ENCODE measurements at regions not wholly inside any gene's neighbourhood (a gene's known extent, or its start where the extent isn't known, plus 50 kb on each side); places are given as distances from the start of the nearest gene placed in this dataset.

GRCh38 chr11:45725121-45725520, 59.7 kb upstream of the CHST1 start:
- Histone ChIP-seq H3K9me3 (no peaks in the 10 kb centered on the region), H3K36me3 (no peaks in the 10 kb centered on the region), H3K4me1 (peaks cover 0 to 4% (median 0%) of the 10 kb centered on the region in 4 donors), H3K4me3 (no peak overlapping the region), H3K27ac (no peak overlapping the region), H3K27me3 (no peaks in the 10 kb centered on the region)
- 51 to 69% methylated on average over 3 of the region's 3 CpGs for WGBS, 2 donors
- DNase-seq (ENCODE audit: low spot score in 2 of 2) = no peak
- TF ChIP-seq CTCF (IDR thresholded peaks at IDR 0.05) = no peak
- TF ChIP-seq POLR2A (IDR thresholded peaks at IDR 0.05) = no peak
- TF ChIP-seq EP300 (IDR thresholded peaks at IDR 0.05) = no peak

DNA sequence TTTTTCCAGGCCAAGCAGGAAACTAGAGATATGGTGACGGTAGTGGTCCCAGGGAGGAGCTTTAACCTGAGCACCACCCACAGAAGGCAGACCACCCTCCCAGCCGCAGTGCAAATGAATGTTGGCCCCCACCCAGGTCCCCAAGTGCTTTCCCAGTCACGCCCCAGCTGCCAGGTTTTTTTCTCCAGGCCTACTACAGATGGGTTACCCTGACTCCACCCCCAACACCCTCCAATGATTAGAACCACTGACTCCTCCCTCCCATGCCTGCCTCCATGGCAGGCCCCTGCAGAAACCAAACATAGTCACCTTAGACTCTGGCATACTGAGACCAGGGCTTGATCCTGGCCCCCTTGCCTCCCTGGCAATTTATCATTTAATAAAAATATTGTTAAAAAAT, 58.7 kb upstream of the CHST1 start:
- Histone ChIP-seq H3K27ac (no peak overlapping the region), H3K27me3 (no peaks in the 10 kb centered on the region), H3K36me3 (no peaks in the 10 kb centered on the region), H3K4me3 (no peak overlapping the region), H3K9me3 (no peaks in the 10 kb centered on the region), H3K4me1 (peaks cover 0 to 4% (median 0%) of the 10 kb centered on the region in 4 donors)
- WGBS, 2 donors = 47 to 51% methylated on average over 3 of the region's 3 CpGs
- no peak for DNase-seq (ENCODE audit: low spot score in 2 of 2)
- no peak for TF ChIP-seq POLR2A (IDR thresholded peaks at IDR 0.05)
- no peak for TF ChIP-seq EP300 (IDR thresholded peaks at IDR 0.05)
- TF ChIP-seq CTCF (IDR thresholded peaks at IDR 0.05) = no peak

- DNase-seq (ENCODE audit: low spot score in 2 of 2) = no peak
- WGBS, 2 donors = 60 to 65% methylated on average over 7 of the region's 7 CpGs
- peaks cover 0 to 4% (median 0%) of the 10 kb centered on the region in 4 donors for H3K4me1 ChIP-seq
- H3K27me3 ChIP-seq = peaks cover 0 to 3% of the 10 kb centered on the region in 2 donors
- no peaks in the 10 kb centered on the region for H3K9me3 ChIP-seq
- no peak overlapping the region for H3K4me3 ChIP-seq
- TF ChIP-seq EP300 (IDR thresholded peaks at IDR 0.05) (no peak), POLR2A (IDR thresholded peaks at IDR 0.05) (no peak), CTCF (IDR thresholded peaks at IDR 0.05) (no peak)
- H3K27ac ChIP-seq = no peak overlapping the region
- no peaks in the 10 kb centered on the region for H3K36me3 ChIP-seq
Measured at GRCh38 chr11:45723397-45723796, 58.0 kb upstream of the CHST1 start.

DNA sequence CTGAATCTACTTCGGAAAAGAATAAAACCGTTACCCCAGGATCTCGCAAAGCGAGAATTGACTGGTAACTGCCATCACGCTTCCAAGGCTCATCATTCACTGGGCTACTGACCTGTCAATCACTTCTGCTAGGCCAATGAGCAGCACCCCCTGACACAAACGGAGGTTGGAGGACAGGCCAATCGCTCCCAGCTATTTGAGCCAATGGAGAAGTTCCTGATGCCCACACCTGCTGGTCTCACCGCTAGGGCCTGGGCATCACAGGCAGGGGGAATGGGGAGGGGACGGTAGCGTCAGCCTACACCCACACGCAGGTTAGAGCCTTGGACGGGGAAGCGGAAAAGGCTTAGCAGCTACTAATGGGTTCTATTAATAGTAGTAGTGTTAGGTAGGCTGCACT, 56.7 kb upstream of the CHST1 start:
- H3K4me1 ChIP-seq = peaks cover 0 to 4% (median 0%) of the 10 kb centered on the region in 4 donors
- 88 to 93% methylated on average over 13 of the region's 13 CpGs for WGBS, 2 donors

GRCh38 chr11:45717526-45717925, 52.1 kb upstream of the CHST1 start:
- Histone ChIP-seq H3K9me3 (no peaks in the 10 kb centered on the region), H3K27me3 (peaks cover 0 to 3% of the 10 kb centered on the region in 2 donors), H3K4me3 (no peak overlapping the region), H3K27ac (no peak overlapping the region), H3K36me3 (no peaks in the 10 kb centered on the region), H3K4me1 (no peaks in the 10 kb centered on the region)
- DNase-seq (ENCODE audit: low spot score in 2 of 2) = no peak
- WGBS, 2 donors = 59 to 61% methylated on average over 8 of the region's 8 CpGs
- no peak for TF ChIP-seq CTCF (IDR thresholded peaks at IDR 0.05)
- no peak for TF ChIP-seq EP300 (IDR thresholded peaks at IDR 0.05)
- TF ChIP-seq POLR2A (IDR thresholded peaks at IDR 0.05) = no peak

More for the DNA sequence above, 56.7 kb upstream of the CHST1 start:
- no peak for DNase-seq (ENCODE audit: low spot score in 2 of 2)
- Histone ChIP-seq H3K36me3 (no peaks in the 10 kb centered on the region), H3K9me3 (no peaks in the 10 kb centered on the region), H3K27me3 (peaks cover 0 to 3% of the 10 kb centered on the region in 2 donors), H3K27ac (no peak overlapping the region), H3K4me3 (no peak overlapping the region)
- TF ChIP-seq POLR2A (IDR thresholded peaks at IDR 0.05) (no peak), EP300 (IDR thresholded peaks at IDR 0.05) (no peak), CTCF (IDR thresholded peaks at IDR 0.05) (no peak)

Data from tibial nerve (tissue), 4 donors.